Spleen (tissue), 11 donors: ENCODE measurements at regions not wholly inside any gene's neighbourhood (a gene's known extent, or its start where the extent isn't known, plus 50 kb on each side); places are given as distances from the start of the nearest gene placed in this dataset.
A peak's percentile ranks its signal among the peaks of the same experiment; 100 is the strongest.
"Not testable (repeated sequence)": the region's sequence is repeated elsewhere in the genome, so short reads cannot be mapped to it uniquely, and the experiment has no call there.

ENCODE experiments used
- DNase-seq: peaks from one replicate; pipeline ENCODE4 v3.0.0-alpha.2; 2020
- H3K27ac ChIP-seq, 8 donors: fragments of 200-600 bp; sonication (generic) in 7 of 8; 1 replicate in 4 of 8; 2 replicates in 4 of 8; pipeline versions ENCODE4 v1.5.0 to v1.8.0; 2016 to 2021; ENCODE audit warnings: inconsistent platforms in 4 of 8, mild to moderate bottlenecking in 4 of 8, moderate library complexity in 1 of 8
- H3K27me3 ChIP-seq, 7 donors: fragments of 200-600 bp; sonication (generic) in 6 of 7; replicated peaks in 1 of 7; 1 replicate in 4 of 7; 2 replicates in 3 of 7; pipeline versions ENCODE4 v1.5.0 to v1.8.0; 2016 to 2021; ENCODE audit warnings: inconsistent platforms in 3 of 7, mild to moderate bottlenecking in 1 of 7
- H3K36me3 ChIP-seq, 6 donors: fragments of 200-600 bp; sonication (generic) in 5 of 6; 1 replicate in 4 of 6; 2 replicates in 2 of 6; pipeline versions ENCODE4 v1.5.0 to v1.8.0; 2016 to 2021; ENCODE audit warnings: inconsistent platforms in 2 of 6
- H3K4me1 ChIP-seq, 6 donors: fragments of 200-600 bp; sonication (generic) in 5 of 6; 1 replicate in 3 of 6; 2 replicates in 3 of 6; pipeline versions ENCODE4 v1.5.0 to v1.8.0; 2016 to 2021; ENCODE audit warnings: inconsistent platforms in 3 of 6
- H3K4me3 ChIP-seq, 8 donors: fragments of 200-600 bp; sonication (generic) in 7 of 8; 1 replicate in 4 of 8; 2 replicates in 4 of 8; pipeline versions ENCODE4 v1.5.0 to v1.8.0; 2016 to 2021; ENCODE audit warnings: inconsistent platforms in 4 of 8, mild to moderate bottlenecking in 4 of 8, moderate library complexity in 2 of 8
- H3K9me3 ChIP-seq, 8 donors: fragments of 200-600 bp; sonication (generic) in 7 of 8; 1 replicate in 4 of 8; 2 replicates in 4 of 8; pipeline versions ENCODE4 v1.5.0 to v1.8.0; 2016 to 2021; ENCODE audit warnings: inconsistent platforms in 4 of 8
- POLR2A ChIP-seq, 3 donors: fragments of 450-650 bp; IDR thresholded peaks; one replicate each; pipeline ENCODE4 v1.5.1; 2017; ENCODE audit warnings: antibody characterized with exemption in 3 of 3, mild to moderate bottlenecking in 1 of 3
- POLR2AphosphoS5 ChIP-seq, 3 donors: sonication (generic); formaldehyde crosslinking; IDR thresholded peaks; one replicate each; pipeline ENCODE4 v1.5.1; 2017; ENCODE audit warnings: antibody characterized with exemption in 3 of 3
- WGBS, 5 donors: extraction: QIAGEN DNeasy Blood & Tissue Kit in 3 of 5; methylation state at CpG; one replicate each; pipeline versions ENCODE4 v1.1.5 to v1.1.7; 2013 to 2018; 5-methylcytosine and 5-hydroxymethylcytosine counted together
- intact Hi-C: fragments of 100-400 bp; cut with DNase I; formaldehyde crosslinking; loops from one replicate; pipeline ENCODE4 v1.15.0; 2023; ENCODE audit warnings: low total_unique reads
- TF ChIP-seq, protein P1 (sequence below), 11 experiments: fragments of 200-600 bp in 7 of 11; fragments of 450-650 bp in 4 of 11; sonication (generic) in 4 of 11; IDR thresholded peaks in 8 of 11; conservative IDR thresholded peaks in 3 of 11; 1 replicate in 7 of 11; 2 replicates in 4 of 11; pipeline versions ENCODE4 v1.4.0 to v1.8.0; 2016 to 2021; ENCODE audit warnings: antibody characterized with exemption in 11 of 11, inconsistent platforms in 4 of 11, mild to moderate bottlenecking in 1 of 11
- donor health status: healthy with polysubstance abuse.
- donor health status: DM: no; HTN: no; CAD: no; lungs with moderate emphysema.
- donor health status: DM: no; HTN: no; CAD: no.
- donor health status: Bipolar disorder and iron deficiency.
- donor health status: healthy.
- donor health status: DM: no; HTN: no; CAD: no.
- donor health status: DM: yes; HTN: yes; CAD: no.

DNA sequence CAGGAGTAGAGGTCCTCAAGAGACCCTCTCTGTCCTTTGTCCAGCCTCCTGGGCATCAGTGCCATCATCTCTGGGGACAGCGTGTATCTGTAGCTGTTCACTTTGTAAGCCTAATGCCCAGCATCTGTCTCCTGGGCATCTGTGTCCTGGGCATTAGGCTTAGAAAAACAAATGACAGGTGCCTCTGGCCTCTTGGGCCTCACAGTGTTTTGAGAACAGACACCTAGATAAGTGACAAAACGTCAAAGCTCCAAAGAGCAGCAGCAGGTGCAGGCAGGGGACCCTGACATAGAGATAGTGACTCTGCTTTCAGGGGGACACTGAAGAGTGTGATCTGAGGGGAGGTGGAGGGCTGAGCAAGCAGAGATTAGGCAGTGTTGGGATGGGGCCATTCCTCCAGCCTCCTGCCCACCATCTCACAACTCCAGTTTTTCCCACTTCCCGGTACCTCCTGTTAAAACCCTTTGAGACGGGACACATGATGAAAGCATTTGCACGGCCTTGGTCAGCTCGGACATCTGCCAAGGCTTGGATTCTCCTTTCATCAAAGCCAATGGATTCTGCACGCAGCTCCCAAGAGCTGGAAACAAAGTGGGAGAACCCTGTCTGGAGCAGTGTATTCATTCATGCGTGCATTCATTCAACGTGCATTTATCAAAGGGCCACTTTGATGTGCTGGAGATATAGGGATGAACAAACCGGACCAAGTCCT, 55.5 kb upstream of the CD93 start:
- Histone ChIP-seq H3K27ac (peak overlapping the region in 6 of 8 donors; percentile 82 to 93 (median 90)), H3K4me1 (peaks cover 16 to 55% (median 39%) of the 10 kb centered on the region in 6 donors), H3K36me3 (no peaks in the 10 kb centered on the region), H3K27me3 (no peaks in the 10 kb centered on the region), H3K4me3 (peak overlapping the region in 1 of 8 donors; percentile 51), H3K9me3 (no peaks in the 10 kb centered on the region)
- no peak for TF ChIP-seq POLR2AphosphoS5 (IDR thresholded peaks at IDR 0.05)
- TF ChIP-seq, protein P1, sequence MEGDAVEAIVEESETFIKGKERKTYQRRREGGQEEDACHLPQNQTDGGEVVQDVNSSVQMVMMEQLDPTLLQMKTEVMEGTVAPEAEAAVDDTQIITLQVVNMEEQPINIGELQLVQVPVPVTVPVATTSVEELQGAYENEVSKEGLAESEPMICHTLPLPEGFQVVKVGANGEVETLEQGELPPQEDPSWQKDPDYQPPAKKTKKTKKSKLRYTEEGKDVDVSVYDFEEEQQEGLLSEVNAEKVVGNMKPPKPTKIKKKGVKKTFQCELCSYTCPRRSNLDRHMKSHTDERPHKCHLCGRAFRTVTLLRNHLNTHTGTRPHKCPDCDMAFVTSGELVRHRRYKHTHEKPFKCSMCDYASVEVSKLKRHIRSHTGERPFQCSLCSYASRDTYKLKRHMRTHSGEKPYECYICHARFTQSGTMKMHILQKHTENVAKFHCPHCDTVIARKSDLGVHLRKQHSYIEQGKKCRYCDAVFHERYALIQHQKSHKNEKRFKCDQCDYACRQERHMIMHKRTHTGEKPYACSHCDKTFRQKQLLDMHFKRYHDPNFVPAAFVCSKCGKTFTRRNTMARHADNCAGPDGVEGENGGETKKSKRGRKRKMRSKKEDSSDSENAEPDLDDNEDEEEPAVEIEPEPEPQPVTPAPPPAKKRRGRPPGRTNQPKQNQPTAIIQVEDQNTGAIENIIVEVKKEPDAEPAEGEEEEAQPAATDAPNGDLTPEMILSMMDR (IDR thresholded peaks at IDR 0.05 in 8 of 11, conservative IDR thresholded peaks at IDR 0.05 in 3 of 11) = no peak
- no peak for TF ChIP-seq POLR2A (IDR thresholded peaks at IDR 0.05)
- no peak for DNase-seq
- intact Hi-C loops = no loop called here
- 70 to 85% (median 79%) methylated on average over 9 to 10 of the region's 10 CpGs for WGBS, 5 donors

DNA sequence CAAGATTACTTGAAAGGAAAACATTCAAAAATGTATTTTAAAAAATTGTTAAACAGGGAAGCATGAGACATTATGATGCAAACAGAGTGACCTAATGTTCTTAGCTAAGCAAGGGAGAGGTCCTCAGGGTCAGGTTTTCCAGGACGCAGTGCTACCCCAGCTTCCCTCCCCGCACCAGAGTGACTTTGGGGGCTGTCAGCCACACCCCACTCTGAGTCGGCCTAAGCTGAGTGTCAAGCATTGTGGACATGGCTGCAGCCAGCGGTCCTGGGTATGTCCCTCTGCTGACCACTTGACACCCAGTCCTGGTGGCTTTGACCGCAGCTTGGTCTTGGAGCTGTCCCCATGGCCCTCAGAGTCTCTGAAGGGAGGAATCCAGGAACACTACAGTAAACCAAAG, 54.9 kb upstream of the CD93 start:
- Histone ChIP-seq H3K36me3 (no peaks in the 10 kb centered on the region), H3K27ac (peak overlapping the region in 4 of 8 donors; percentile 87 to 93 (median 90)), H3K27me3 (no peaks in the 10 kb centered on the region), H3K9me3 (no peaks in the 10 kb centered on the region), H3K4me1 (peaks cover 16 to 57% (median 40%) of the 10 kb centered on the region in 6 donors), H3K4me3 (no peak overlapping the region)
- DNase-seq = no peak
- 79 to 96% (median 92%) methylated on average over 5 of the region's 5 CpGs for WGBS, 5 donors
- TF ChIP-seq, protein P1 (IDR thresholded peaks at IDR 0.05 in 8 of 11, conservative IDR thresholded peaks at IDR 0.05 in 3 of 11) = no peak
- TF ChIP-seq POLR2A (IDR thresholded peaks at IDR 0.05) = no peak
- intact Hi-C loops = no loop called here

DNA sequence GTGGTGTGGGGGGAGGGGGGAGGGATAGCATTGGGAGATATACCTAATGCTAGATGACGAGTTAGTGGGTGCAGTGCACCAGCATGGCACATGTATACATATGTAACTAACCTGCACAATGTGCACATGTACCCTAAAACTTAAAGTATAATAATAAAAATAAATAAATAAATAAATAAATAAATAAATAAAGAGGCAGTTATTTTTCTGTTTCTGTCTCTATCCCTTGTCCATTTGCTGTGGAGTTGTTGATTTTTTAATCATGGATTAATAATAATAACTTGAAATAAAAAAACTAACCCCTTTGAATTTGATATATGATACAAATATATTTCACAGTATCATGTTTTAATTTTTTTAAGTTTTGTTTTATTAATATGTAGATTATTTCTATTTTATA, 53.9 kb upstream of the CD93 start:
- H3K4me1 ChIP-seq = peaks cover 15 to 52% (median 34%) of the 10 kb centered on the region in 6 donors
- H3K4me3 ChIP-seq, H3K27ac ChIP-seq, H3K9me3 ChIP-seq, DNase-seq, H3K36me3 ChIP-seq, intact Hi-C loops, H3K27me3 ChIP-seq: not testable (repeated sequence)
- WGBS, 5 donors = 100% methylated on average over 1 of the region's 1 CpG; no CpG with 5 or more reads in 1 of the 5 donors

DNA sequence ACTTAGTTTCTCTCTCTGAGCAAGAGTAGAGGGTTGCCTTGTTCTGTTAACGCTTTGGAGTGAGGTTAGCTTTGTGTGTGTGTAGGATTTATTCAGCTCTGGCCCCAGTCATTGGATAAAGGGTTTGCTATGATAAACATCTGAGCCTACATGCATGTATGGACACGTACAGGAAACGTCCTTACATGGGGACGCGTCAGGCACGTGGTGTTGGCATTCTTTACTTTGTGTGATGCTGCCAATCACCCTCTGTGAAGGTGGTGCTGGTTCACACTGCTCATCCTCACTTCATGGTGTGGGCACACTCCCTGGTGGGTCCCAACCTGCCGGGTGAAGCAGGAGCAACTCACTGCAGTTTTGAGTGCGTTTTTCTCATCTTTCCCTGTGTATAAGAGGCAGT, 53.4 kb upstream of the CD93 start:
- no peak overlapping the region for H3K4me3 ChIP-seq
- H3K9me3 ChIP-seq = no peaks in the 10 kb centered on the region
- H3K36me3 ChIP-seq = no peaks in the 10 kb centered on the region
- intact Hi-C loops = no loop called here
- 77 to 90% (median 85%) methylated on average over 8 of the region's 8 CpGs for WGBS, 5 donors
- H3K27me3 ChIP-seq = no peaks in the 10 kb centered on the region
- no peak overlapping the region for H3K27ac ChIP-seq
- TF ChIP-seq POLR2A (IDR thresholded peaks at IDR 0.05) (no peak), POLR2AphosphoS5 (IDR thresholded peaks at IDR 0.05) (no peak)
- TF ChIP-seq, protein P1 (IDR thresholded peaks at IDR 0.05 in 8 of 11, conservative IDR thresholded peaks at IDR 0.05 in 3 of 11) = no peak
- peaks cover 11 to 47% (median 32%) of the 10 kb centered on the region in 6 donors for H3K4me1 ChIP-seq
- no peak for DNase-seq
